ENCODE measurements at regions not wholly inside any gene's neighbourhood (a gene's known extent, or its start where the extent isn't known, plus 50 kb on each side); places are given as distances from the start of the nearest gene placed in this dataset.
A peak's percentile ranks its signal among the peaks of the same experiment; 100 is the strongest.

GRCh38 chr16:85361441-85362118, 249.3 kb upstream of the CIBAR2 start:
- Mint-ChIP-seq H3K36me3 (no peaks in the 10 kb centered on the region), H3K9me3 (no peaks in the 10 kb centered on the region), H3K27ac (no peak overlapping the region), H3K4me3 (no peak overlapping the region), H3K4me1 (peaks cover 0 to 8% (median 3%) of the 10 kb centered on the region in 4 donors), H3K27me3 (peaks cover 0 to 12% (median 4%) of the 10 kb centered on the region in 5 donors)
- POLR2A ChIA-PET: no interaction called here
- DNase-seq: no peak
- no peak for ATAC-seq

- Mint-ChIP-seq H3K9me3 (no peaks in the 10 kb centered on the region), H3K27me3 (peaks cover 0 to 12% (median 4%) of the 10 kb centered on the region in 5 donors)
- POLR2A ChIA-PET: no interaction called here
These were observed 250.2 kb upstream of the CIBAR2 start for GRCh38 chr16:85362443-85362842.

GRCh38 chr16:85363427-85363826, 249.7 kb upstream of the GSE1 start:
- POLR2A ChIA-PET: no interaction called here
- Mint-ChIP-seq H3K27ac (no peak overlapping the region), H3K36me3 (no peaks in the 10 kb centered on the region), H3K4me1 (peaks cover 0 to 8% (median 3%) of the 10 kb centered on the region in 4 donors), H3K9me3 (no peaks in the 10 kb centered on the region), H3K4me3 (no peak overlapping the region), H3K27me3 (peaks cover 0 to 12% (median 4%) of the 10 kb centered on the region in 5 donors)
- ATAC-seq (no peak), DNase-seq (no peak)

More at GRCh38 chr16:85362443-85362842, 250.2 kb upstream of the CIBAR2 start:
- DNase-seq (no peak), ATAC-seq (no peak)
- Mint-ChIP-seq H3K4me1 (peaks cover 0 to 8% (median 3%) of the 10 kb centered on the region in 4 donors), H3K27ac (no peak overlapping the region), H3K4me3 (no peak overlapping the region), H3K36me3 (no peaks in the 10 kb centered on the region)

DNA sequence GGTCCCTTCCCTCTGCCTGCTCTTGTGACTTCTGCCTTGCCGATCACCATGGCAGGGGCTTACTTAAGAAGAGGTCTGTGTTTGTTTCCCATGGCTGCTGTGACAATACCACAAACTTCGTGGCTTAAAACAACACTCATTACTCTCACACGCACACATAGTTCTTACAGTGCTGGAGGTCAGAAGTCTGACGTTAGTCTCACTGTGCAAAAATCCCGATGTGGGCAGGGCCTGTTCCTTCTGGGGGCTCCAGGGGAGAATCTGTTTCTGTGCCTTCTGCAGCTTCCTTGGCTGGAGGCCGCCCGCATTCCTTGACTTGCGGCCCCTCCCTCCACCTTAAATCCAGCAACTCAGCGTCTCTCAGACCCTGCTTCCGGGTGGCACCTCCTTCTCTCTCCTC, 249.2 kb upstream of the GSE1 start:
- Mint-ChIP-seq H3K27me3 (peaks cover 0 to 11% (median 4%) of the 10 kb centered on the region in 5 donors), H3K36me3 (no peaks in the 10 kb centered on the region), H3K4me3 (no peak overlapping the region), H3K27ac (no peak overlapping the region), H3K9me3 (no peaks in the 10 kb centered on the region), H3K4me1 (peaks cover 0 to 8% (median 3%) of the 10 kb centered on the region in 4 donors)
- DNase-seq: no peak
- no peak for ATAC-seq
- POLR2A ChIA-PET: no interaction called here

GRCh38 chr16:85364323-85365040, 248.6 kb upstream of the GSE1 start:
- H3K27ac Mint-ChIP-seq: no peak overlapping the region
- peaks cover 0 to 11% (median 4%) of the 10 kb centered on the region in 5 donors for H3K27me3 Mint-ChIP-seq
- POLR2A ChIA-PET: no interaction called here
- DNase-seq: no peak
- ATAC-seq: no peak
- H3K4me3 Mint-ChIP-seq: no peak overlapping the region
- no peaks in the 10 kb centered on the region for H3K36me3 Mint-ChIP-seq
- peaks cover 0 to 8% (median 3%) of the 10 kb centered on the region in 4 donors for H3K4me1 Mint-ChIP-seq
- no peaks in the 10 kb centered on the region for H3K9me3 Mint-ChIP-seq

DNA sequence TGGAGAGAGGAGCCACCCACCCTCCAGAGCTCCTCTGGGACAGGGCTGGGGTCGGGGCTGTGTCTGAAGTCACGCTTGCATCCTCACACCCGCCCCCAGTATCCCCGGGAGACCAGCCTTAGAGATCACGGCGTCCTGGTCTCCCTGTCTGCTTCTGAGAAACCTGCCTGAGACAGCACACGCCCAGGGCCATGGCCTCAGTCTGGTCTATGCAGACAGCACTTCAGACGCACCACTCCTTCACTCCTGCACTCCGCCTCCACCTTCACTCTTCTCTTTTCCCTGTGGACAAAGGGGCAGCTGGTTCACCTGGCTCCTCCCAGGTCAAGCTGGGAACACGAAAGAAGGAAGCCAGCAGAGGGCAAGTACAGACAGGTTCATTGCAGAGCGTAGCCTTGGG, 248.0 kb upstream of the GSE1 start:
- POLR2A ChIA-PET: no interaction called here
- Mint-ChIP-seq H3K36me3 (no peaks in the 10 kb centered on the region), H3K27ac (peak overlapping the region in 1 of 10 donors; percentile 59), H3K27me3 (peaks cover 0 to 11% (median 4%) of the 10 kb centered on the region in 5 donors), H3K9me3 (no peaks in the 10 kb centered on the region), H3K4me1 (peaks cover 0 to 8% (median 3%) of the 10 kb centered on the region in 4 donors), H3K4me3 (no peak overlapping the region)
- DNase-seq (no peak), ATAC-seq (no peak)

DNA sequence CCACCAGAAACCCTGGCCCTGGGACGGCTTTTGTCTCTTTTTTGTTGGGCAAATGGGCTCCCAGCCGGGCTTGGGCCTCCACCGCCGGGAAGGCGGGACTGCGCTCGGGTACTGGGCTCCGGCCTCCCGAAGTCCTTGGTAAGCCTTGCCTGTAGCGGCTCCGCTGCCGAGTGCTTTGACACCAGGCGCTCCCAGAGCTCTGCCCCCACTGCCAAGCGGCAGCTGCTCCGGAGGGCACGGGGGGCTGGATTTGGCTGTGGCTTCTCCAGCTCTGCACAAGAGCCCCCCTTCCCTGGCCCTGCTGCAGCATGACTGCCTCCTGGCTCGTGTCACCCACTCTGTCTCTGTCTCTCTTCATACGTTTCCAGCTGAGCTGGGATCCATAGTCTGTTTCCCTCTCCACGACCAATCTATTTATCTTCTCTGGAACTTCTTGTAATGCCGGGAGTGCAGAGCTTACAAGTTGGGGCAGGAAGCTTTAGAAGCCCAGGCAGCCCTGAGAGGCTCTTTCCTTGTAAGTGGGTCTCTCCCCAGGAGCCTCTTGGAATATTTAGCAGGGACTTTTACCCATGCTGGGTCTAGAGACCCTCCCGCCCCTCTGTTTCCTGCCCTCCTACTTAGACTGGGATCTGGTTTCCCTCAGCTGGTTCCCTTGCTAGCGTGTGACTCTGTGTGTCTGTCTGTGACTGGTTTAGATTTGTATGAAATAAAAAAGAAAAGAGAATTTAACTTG, 246.9 kb upstream of the GSE1 start:
- peak overlapping the region in 2 of 10 donors; percentile 5 to 29 for H3K27ac Mint-ChIP-seq
- no peaks in the 10 kb centered on the region for H3K9me3 Mint-ChIP-seq
- H3K36me3 Mint-ChIP-seq: no peaks in the 10 kb centered on the region
- ATAC-seq (no peak), DNase-seq (no peak)
- no peak overlapping the region for H3K4me3 Mint-ChIP-seq
- peaks cover 0 to 1% (median under 1%) of the 10 kb centered on the region in 4 donors for H3K4me1 Mint-ChIP-seq
- POLR2A ChIA-PET: no interaction called here
- peaks cover 0 to 3% (median 1%) of the 10 kb centered on the region in 5 donors for H3K27me3 Mint-ChIP-seq

DNA sequence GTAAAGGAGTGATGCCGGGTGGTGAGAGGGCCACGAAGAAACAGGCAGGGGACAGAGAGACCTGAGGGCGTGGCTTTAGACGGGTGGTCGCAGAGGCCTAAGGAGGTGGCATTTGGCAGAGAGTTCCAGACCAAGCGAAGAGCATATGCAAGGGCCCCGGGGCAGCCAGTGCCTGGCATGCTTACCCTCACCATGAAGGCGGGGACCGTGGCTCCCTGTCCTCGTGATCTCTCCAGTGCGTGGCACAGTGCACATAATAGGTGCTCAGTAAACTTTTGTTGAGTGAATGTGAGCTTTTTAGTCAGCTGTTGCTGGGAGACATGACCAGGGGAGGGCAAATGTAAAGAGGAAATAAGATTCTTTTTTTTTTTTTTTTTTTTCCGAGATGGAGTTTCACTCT, 245.6 kb upstream of the GSE1 start:
- Mint-ChIP-seq H3K27ac (peak overlapping the region in 1 of 10 donors; percentile 5), H3K36me3 (no peaks in the 10 kb centered on the region), H3K4me1 (no peaks in the 10 kb centered on the region), H3K27me3 (peaks cover 0 to 1% (median 0%) of the 10 kb centered on the region in 5 donors), H3K9me3 (no peaks in the 10 kb centered on the region), H3K4me3 (no peak overlapping the region)
- POLR2A ChIA-PET: no interaction called here
- no peak for ATAC-seq
- DNase-seq: no peak

- Mint-ChIP-seq H3K9me3 (no peaks in the 10 kb centered on the region), H3K4me3 (no peak overlapping the region), H3K4me1 (peaks cover 0 to 5% (median 3%) of the 10 kb centered on the region in 4 donors), H3K27ac (no peak overlapping the region), H3K27me3 (no peaks in the 10 kb centered on the region), H3K36me3 (no peaks in the 10 kb centered on the region)
- ATAC-seq (no peak), DNase-seq (no peak)
- POLR2A ChIA-PET: no interaction called here
These were observed 244.1 kb upstream of the GSE1 start for GRCh38 chr16:85369060-85369459.

- H3K9me3 Mint-ChIP-seq: no peaks in the 10 kb centered on the region
- H3K4me1 Mint-ChIP-seq: peaks cover 0 to 5% (median 3%) of the 10 kb centered on the region in 4 donors
- H3K4me3 Mint-ChIP-seq: no peak overlapping the region
- POLR2A ChIA-PET: interaction anchor here (0.5 kb wide), 1 partner anchor 33 kb away, joined by 3 read pairs; no protein-coding TSS in a partner anchor
- H3K27me3 Mint-ChIP-seq: no peaks in the 10 kb centered on the region
- no peaks in the 10 kb centered on the region for H3K36me3 Mint-ChIP-seq
- DNase-seq (peak; percentile 12 to 72 (median 40)), ATAC-seq (peak; percentile 59 to 60)
- H3K27ac Mint-ChIP-seq: no peak overlapping the region
These were observed 243.2 kb upstream of the GSE1 start for GRCh38 chr16:85369741-85370528.

DNA sequence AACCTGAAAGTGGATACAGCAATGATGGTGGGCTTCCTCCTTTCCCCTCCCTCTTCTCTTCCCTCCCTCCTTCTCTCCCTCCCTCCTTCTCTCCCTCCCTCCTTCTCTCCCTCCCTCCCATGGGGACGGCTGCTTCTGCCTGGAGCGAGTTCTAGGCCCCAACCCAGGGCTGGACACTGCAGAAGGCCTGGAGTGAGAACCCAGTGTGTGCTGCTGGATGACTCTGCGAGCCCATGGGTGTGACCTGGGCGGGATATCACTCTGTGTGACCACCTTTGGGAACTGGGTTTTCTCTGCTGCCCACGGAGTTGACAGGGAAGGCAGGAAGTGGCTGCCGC, 242.6 kb upstream of the GSE1 start:
- POLR2A ChIA-PET: no interaction called here
- no peaks in the 10 kb centered on the region for H3K36me3 Mint-ChIP-seq
- no peak overlapping the region for H3K27ac Mint-ChIP-seq
- H3K27me3 Mint-ChIP-seq: no peaks in the 10 kb centered on the region
- H3K4me1 Mint-ChIP-seq: peaks cover 0 to 5% (median 3%) of the 10 kb centered on the region in 4 donors
- ATAC-seq: no peak
- DNase-seq: no peak
- H3K4me3 Mint-ChIP-seq: no peak overlapping the region
- no peaks in the 10 kb centered on the region for H3K9me3 Mint-ChIP-seq

- no peak for DNase-seq
- Mint-ChIP-seq H3K9me3 (no peaks in the 10 kb centered on the region), H3K27me3 (no peaks in the 10 kb centered on the region), H3K4me3 (no peak overlapping the region), H3K27ac (no peak overlapping the region), H3K36me3 (no peaks in the 10 kb centered on the region), H3K4me1 (peaks cover 0 to 5% (median 3%) of the 10 kb centered on the region in 4 donors)
- POLR2A ChIA-PET: no interaction called here
- ATAC-seq: no peak
These were observed 242.1 kb upstream of the GSE1 start for GRCh38 chr16:85370881-85371651.
